H1 (cell line): ENCODE measurements at regions not wholly inside any gene's neighbourhood (a gene's known extent, or its start where the extent isn't known, plus 50 kb on each side); places are given as distances from the start of the nearest gene placed in this dataset.

ENCODE experiments used
- CREB1 ChIP-seq: IDR thresholded peaks from 2 replicates; pipeline ENCODE4 v1.6.1; 2012; ENCODE audit warnings: inconsistent platforms
- EP300 ChIP-seq, 2 experiments: IDR thresholded peaks; 1 replicate in 1 of 2; 2 replicates in 1 of 2; pipeline ENCODE4 v1.6.1; 2011 to 2012; ENCODE audit warnings: low read depth in 2 of 2, low read length in 2 of 2, mild to moderate bottlenecking in 2 of 2, borderline replicate concordance in 1 of 2, inconsistent platforms in 1 of 2, moderate library complexity in 1 of 2
- JUN ChIP-seq: IDR thresholded peaks from 2 replicates; pipeline ENCODE4 v1.6.1; 2011; ENCODE audit warnings: low read depth, mild to moderate bottlenecking, improper control_type of control experiment, low read length
- NANOG ChIP-seq: IDR thresholded peaks from 2 replicates; pipeline ENCODE4 v1.6.1; 2011; ENCODE audit warnings: low read length, low read depth, mild to moderate bottlenecking, inconsistent platforms; ENCODE audit not compliant: insufficient read depth, poor library complexity, severe bottlenecking
- YY1 ChIP-seq: IDR thresholded peaks from 2 replicates; pipeline ENCODE4 v1.6.1; 2011; ENCODE audit warnings: low read depth, mild to moderate bottlenecking, low read length

DNA sequence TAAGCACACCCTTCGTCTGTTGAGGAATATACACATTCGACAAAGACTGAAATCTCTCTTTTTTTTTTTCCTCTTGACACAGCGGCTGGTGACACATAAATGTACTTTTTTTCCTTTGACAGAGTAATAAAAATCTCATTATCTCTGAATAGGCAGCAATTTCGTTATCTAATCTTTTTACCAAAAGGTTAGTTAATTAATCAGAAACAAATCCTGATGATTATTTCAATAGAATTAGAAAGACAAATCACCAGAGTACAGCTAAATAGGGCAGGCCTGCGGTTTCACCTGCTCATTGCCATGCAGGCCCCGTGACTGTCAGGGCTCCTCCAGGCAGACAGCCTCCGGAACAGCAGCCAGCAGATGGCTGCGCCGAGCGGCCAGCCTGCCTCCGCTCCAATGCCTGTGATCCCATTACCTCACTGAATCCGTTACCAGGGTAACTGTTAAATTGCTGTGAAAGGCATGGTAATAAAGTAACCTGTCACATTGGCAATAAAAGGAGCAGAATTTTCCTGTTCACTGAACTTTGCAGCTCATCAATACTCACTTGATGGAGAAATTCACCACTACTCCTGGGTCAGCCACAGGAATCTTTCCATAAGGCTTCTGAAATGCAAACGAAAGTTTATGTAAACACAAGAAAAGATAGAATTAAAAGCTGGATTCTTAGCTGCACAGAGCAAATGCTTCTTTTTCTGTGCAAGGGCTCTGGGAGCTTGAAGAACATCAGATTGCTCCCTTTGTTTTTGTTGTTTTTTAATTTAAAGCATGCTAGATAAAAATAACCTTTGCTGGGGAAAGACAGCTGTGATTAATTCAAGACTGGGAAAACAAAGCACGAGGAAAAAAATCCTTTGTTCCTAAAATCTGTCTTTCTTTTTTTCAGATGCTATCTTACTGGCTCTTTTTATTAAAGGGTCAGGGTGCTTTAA, 666.4 kb upstream of the ZNF608 start (continued):
- 0 out of 2 replicates have a peak, but pooled peaks have one; percentile 38 for TF ChIP-seq YY1
- TF ChIP-seq JUN = no peak
- 0 out of 2 replicates have a peak, but pooled peaks have one; percentile 17 for TF ChIP-seq CREB1
- TF ChIP-seq EP300 (IDR thresholded peaks at IDR 0.05; ENCODE audit: borderline replicate concordance in 1 of 2, low read depth in 2 of 2, low read length in 2 of 2) = no peak
- peak; percentile 19 for TF ChIP-seq NANOG
